ENCODE measurements at regions not wholly inside any gene's neighbourhood (a gene's known extent, or its start where the extent isn't known, plus 50 kb on each side); places are given as distances from the start of the nearest gene placed in this dataset.

DNA sequence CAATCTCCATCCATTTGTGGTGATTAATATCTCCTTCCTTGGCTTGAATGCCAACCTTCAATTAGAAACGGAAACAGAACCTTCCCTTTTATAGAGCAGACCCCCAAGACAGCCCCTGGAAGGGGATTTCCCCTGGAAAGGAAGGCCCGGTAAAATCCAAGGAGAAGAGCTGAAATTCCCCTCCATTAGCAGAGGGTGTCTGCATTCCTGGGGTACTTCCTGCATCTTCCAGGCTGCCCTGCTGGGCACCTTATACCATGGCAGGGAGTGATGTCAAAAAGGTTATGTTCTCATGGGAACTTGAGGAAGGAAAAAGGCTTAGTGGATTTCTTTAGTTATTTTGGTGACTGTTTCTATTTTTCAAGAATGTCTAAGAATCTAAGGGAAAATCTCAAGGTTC, 116.7 kb upstream of the NEO1 start:
- no peak for TF ChIP-seq POLR2A (IDR thresholded peaks at IDR 0.05; ENCODE audit: low read length)
- no peak for TF ChIP-seq GATA1 (IDR thresholded peaks at IDR 0.05; ENCODE audit: low read depth, low read length)

All from erythroblast (primary cell).